ENCODE measurements at regions not wholly inside any gene's neighbourhood (a gene's known extent, or its start where the extent isn't known, plus 50 kb on each side); places are given as distances from the start of the nearest gene placed in this dataset.

DNA sequence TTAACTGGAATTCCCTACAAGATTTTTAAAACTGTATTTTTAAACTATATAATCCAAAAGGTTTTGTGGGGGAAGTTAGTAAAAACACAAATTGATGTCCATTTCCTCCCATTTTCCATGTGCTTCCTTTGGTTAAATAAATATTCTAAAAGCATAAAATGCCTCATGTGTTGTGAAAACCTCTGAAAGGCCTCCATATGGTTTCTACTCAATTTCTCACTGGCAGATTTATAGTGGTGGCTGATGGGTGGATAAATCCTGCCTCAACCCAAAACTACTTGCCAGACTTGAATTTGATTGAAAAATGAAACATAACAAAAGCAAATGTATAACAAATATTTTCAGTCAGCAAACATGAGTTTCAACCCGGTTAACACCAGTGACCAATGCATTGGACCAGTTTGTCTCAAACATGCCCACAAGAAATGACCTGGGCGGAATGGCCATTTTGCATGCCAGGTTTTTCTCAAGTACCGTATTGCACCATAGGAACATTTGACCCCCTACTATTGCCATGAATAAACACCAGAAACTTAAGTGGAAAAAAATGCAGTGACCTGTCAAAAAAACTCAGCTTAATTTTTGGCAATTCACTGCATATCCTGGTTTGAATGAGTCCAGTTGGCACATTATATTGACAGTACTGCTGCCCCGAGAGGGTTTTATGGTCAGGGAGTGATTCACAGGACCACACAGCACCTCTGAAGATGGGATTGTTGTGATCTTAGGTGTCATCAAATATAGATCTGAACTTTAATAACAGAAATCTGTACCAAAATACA lies 454.6 kb upstream of the ANKRD30A start:
- Histone ChIP-seq H3K36me3 (ENCODE audit: control insufficient read depth in 4 of 4, insufficient read depth in 4 of 4, low read length in 3 of 4) (no peaks in the 10 kb centered on the region), H3K27ac (ENCODE audit: insufficient read depth in 1 of 2, low read depth in 1 of 2, low read length in 2 of 2, poor library complexity in 1 of 2, severe bottlenecking in 2 of 2) (no peak overlapping the region), H3K9me3 (ENCODE audit: control extremely low read depth in 1 of 5, control insufficient read depth in 4 of 5, insufficient read depth in 2 of 5, low read depth in 1 of 5, low read length in 4 of 5) (no peaks in the 10 kb centered on the region), H3K4me3 (ENCODE audit: control insufficient read depth in 1 of 7, extremely low read depth in 1 of 7, insufficient read depth in 4 of 7, low read depth in 2 of 7, low read length in 6 of 7) (no peak overlapping the region), H3K27me3 (replicated peaks in 2 of 5; ENCODE audit: control insufficient read depth in 4 of 5, insufficient read depth in 5 of 5, low read length in 4 of 5) (no peaks in the 10 kb centered on the region), H3K4me1 (ENCODE audit: control extremely low read depth in 1 of 4, control insufficient read depth in 4 of 4, insufficient read depth in 4 of 4, low read length in 3 of 4) (peaks cover 0 to 12% (median 2%) of the 10 kb centered on the region in 4 experiments)
- ChIA-PET POLR2A (no interaction called here), CTCF (no interaction called here)
- peak in 1 of 3 donors; percentile 0 for DNase-seq
- 92% methylated on average over 1 of the region's 4 CpGs for WGBS (ENCODE audit: insufficient coverage)

DNA sequence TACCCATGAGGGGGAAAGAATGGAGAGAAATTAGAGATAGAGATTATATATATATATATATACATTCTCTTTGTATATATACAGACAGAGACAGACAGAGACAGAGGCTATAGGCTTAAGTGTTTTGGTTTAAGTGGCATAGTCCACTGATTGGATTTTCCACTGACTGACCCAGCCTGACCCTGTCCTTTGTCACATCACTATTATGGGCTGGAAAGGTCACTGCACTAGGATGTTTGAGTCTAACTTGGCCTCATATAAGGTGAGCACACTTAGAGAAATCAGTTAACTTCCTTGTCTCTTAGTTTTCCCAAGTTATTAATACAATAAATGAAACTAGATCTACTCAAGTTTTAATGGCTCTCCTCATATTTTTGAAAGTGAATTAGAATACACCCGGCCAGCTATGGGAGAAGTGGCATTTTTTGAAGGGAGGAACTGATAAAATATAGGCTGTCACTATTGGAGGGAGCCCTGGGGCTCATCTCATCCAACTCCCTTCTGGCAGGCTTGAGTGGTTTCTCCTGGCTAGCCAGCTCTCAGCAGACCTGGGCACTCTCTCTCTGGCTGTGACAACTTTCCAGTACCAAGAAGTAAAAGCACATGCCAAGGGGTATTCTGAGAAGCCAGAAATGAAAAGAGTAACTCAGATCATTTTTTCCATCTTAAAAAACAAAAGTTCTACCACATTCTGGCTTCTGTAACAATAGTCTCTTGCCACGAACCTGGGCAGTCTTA lies 455.6 kb upstream of the ANKRD30A start:
- WGBS (ENCODE audit: insufficient coverage): 57% methylated on average over 1 of the region's 2 CpGs
- Histone ChIP-seq H3K4me3 (ENCODE audit: control insufficient read depth in 1 of 7, extremely low read depth in 1 of 7, insufficient read depth in 4 of 7, low read depth in 2 of 7, low read length in 6 of 7) (no peak overlapping the region), H3K4me1 (ENCODE audit: control extremely low read depth in 1 of 4, control insufficient read depth in 4 of 4, insufficient read depth in 4 of 4, low read length in 3 of 4) (peaks cover 0 to 12% (median 2%) of the 10 kb centered on the region in 4 experiments), H3K27me3 (replicated peaks in 2 of 5; ENCODE audit: control insufficient read depth in 4 of 5, insufficient read depth in 5 of 5, low read length in 4 of 5) (no peaks in the 10 kb centered on the region), H3K36me3 (ENCODE audit: control insufficient read depth in 4 of 4, insufficient read depth in 4 of 4, low read length in 3 of 4) (no peaks in the 10 kb centered on the region), H3K9me3 (ENCODE audit: control extremely low read depth in 1 of 5, control insufficient read depth in 4 of 5, insufficient read depth in 2 of 5, low read depth in 1 of 5, low read length in 4 of 5) (no peaks in the 10 kb centered on the region), H3K27ac (ENCODE audit: insufficient read depth in 1 of 2, low read depth in 1 of 2, low read length in 2 of 2, poor library complexity in 1 of 2, severe bottlenecking in 2 of 2) (no peak overlapping the region)
- ChIA-PET CTCF (no interaction called here), POLR2A (no interaction called here)
- no peak for DNase-seq

DNA sequence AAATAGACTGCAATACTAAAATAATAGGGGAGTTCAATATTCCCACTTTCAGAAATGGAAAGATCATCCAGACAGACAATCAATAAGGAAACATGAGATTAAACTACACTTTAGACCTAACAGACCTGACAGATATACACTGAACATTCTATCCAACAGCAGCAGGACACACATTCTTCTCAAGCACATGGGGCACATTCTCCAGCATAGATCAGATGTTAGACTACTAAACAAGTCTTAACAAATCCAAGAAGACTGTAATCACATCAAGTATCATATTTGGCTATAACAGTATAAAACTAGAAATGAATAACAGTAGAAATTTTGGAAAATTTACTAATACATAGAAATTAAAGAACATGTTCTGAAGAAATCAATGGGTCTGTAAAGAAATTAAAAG lies 458.9 kb upstream of the ANKRD30A start:
- H3K4me1 ChIP-seq (ENCODE audit: control extremely low read depth in 1 of 4, control insufficient read depth in 4 of 4, insufficient read depth in 4 of 4, low read length in 3 of 4): peaks cover 0 to 12% (median 2%) of the 10 kb centered on the region in 4 experiments
- CTCF ChIA-PET: no interaction called here
- no peak for DNase-seq
- H3K4me3 ChIP-seq (ENCODE audit: control insufficient read depth in 1 of 7, extremely low read depth in 1 of 7, insufficient read depth in 4 of 7, low read depth in 2 of 7, low read length in 6 of 7): no peak overlapping the region
- no peaks in the 10 kb centered on the region for H3K36me3 ChIP-seq (ENCODE audit: control insufficient read depth in 4 of 4, insufficient read depth in 4 of 4, low read length in 3 of 4)
- POLR2A ChIA-PET: no interaction called here
- no peaks in the 10 kb centered on the region for H3K9me3 ChIP-seq (ENCODE audit: control extremely low read depth in 1 of 5, control insufficient read depth in 4 of 5, insufficient read depth in 2 of 5, low read depth in 1 of 5, low read length in 4 of 5)
- H3K27ac ChIP-seq (ENCODE audit: insufficient read depth in 1 of 2, low read depth in 1 of 2, low read length in 2 of 2, poor library complexity in 1 of 2, severe bottlenecking in 2 of 2): no peak overlapping the region
- H3K27me3 ChIP-seq (replicated peaks in 2 of 5; ENCODE audit: control insufficient read depth in 4 of 5, insufficient read depth in 5 of 5, low read length in 4 of 5): no peaks in the 10 kb centered on the region

DNA sequence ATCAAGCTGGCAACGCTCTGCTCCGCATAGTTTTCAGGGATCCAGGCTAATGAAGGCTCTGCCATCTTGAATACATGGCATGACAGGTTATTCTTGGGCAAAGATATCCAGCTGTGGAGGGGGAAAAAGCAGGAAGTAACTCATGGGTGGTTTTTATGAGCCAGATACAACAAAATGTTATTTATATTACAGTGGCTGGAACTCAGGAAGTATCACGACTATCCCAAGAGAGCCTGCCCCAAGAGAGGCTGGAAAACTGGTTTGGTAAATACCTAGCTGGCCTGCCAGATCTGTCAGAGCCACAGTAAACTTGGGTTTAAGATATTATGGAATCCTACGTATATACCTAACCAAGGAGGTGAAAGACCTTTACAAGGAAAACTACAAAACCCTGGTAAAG lies 462.8 kb upstream of the ANKRD30A start:
- 100% methylated on average over 2 of the region's 4 CpGs for WGBS (ENCODE audit: insufficient coverage)
- POLR2A ChIA-PET: no interaction called here

DNA sequence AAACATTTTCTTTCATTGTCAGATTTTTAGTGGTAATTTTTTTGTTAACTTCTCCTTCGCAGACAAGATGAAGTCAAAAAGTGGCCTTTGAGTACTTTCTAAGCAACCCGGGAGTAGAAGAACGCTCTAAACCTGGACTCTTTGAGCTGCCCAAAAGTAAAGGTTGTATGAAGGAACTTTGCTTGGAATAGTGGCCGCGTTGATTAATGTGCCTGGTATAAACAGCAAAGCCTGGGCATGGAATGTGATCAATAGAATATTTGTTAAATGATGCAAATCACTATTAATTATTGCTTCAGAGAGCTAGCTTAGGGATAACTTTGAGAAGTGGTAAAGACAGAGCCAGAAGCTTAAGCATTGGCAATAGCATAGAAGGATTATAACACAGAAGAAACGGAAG lies 475.1 kb upstream of the ANKRD30A start:
- ChIA-PET CTCF (no interaction called here), POLR2A (no interaction called here)
- Histone ChIP-seq H3K4me1 (ENCODE audit: control extremely low read depth in 1 of 4, control insufficient read depth in 4 of 4, insufficient read depth in 4 of 4, low read length in 3 of 4) (no peaks in the 10 kb centered on the region), H3K9me3 (ENCODE audit: control extremely low read depth in 1 of 5, control insufficient read depth in 4 of 5, insufficient read depth in 2 of 5, low read depth in 1 of 5, low read length in 4 of 5) (peaks cover 0 to 4% (median 2%) of the 10 kb centered on the region in 5 experiments), H3K27me3 (replicated peaks in 2 of 5; ENCODE audit: control insufficient read depth in 4 of 5, insufficient read depth in 5 of 5, low read length in 4 of 5) (no peaks in the 10 kb centered on the region), H3K4me3 (ENCODE audit: control insufficient read depth in 1 of 7, extremely low read depth in 1 of 7, insufficient read depth in 4 of 7, low read depth in 2 of 7, low read length in 6 of 7) (no peak overlapping the region), H3K36me3 (ENCODE audit: control insufficient read depth in 4 of 4, insufficient read depth in 4 of 4, low read length in 3 of 4) (no peaks in the 10 kb centered on the region), H3K27ac (ENCODE audit: insufficient read depth in 1 of 2, low read depth in 1 of 2, low read length in 2 of 2, poor library complexity in 1 of 2, severe bottlenecking in 2 of 2) (no peak overlapping the region)
- WGBS (ENCODE audit: insufficient coverage): 100% methylated on average over 4 of the region's 6 CpGs
- no peak for DNase-seq

More for the DNA sequence above, 462.8 kb upstream of the ANKRD30A start:
- Histone ChIP-seq H3K9me3 (ENCODE audit: control extremely low read depth in 1 of 5, control insufficient read depth in 4 of 5, insufficient read depth in 2 of 5, low read depth in 1 of 5, low read length in 4 of 5) (no peaks in the 10 kb centered on the region), H3K27me3 (replicated peaks in 2 of 5; ENCODE audit: control insufficient read depth in 4 of 5, insufficient read depth in 5 of 5, low read length in 4 of 5) (no peaks in the 10 kb centered on the region), H3K4me3 (ENCODE audit: control insufficient read depth in 1 of 7, extremely low read depth in 1 of 7, insufficient read depth in 4 of 7, low read depth in 2 of 7, low read length in 6 of 7) (no peak overlapping the region), H3K27ac (ENCODE audit: insufficient read depth in 1 of 2, low read depth in 1 of 2, low read length in 2 of 2, poor library complexity in 1 of 2, severe bottlenecking in 2 of 2) (no peak overlapping the region), H3K36me3 (ENCODE audit: control insufficient read depth in 4 of 4, insufficient read depth in 4 of 4, low read length in 3 of 4) (no peaks in the 10 kb centered on the region), H3K4me1 (ENCODE audit: control extremely low read depth in 1 of 4, control insufficient read depth in 4 of 4, insufficient read depth in 4 of 4, low read length in 3 of 4) (no peaks in the 10 kb centered on the region)
- CTCF ChIA-PET: no interaction called here
- DNase-seq: no peak

DNA sequence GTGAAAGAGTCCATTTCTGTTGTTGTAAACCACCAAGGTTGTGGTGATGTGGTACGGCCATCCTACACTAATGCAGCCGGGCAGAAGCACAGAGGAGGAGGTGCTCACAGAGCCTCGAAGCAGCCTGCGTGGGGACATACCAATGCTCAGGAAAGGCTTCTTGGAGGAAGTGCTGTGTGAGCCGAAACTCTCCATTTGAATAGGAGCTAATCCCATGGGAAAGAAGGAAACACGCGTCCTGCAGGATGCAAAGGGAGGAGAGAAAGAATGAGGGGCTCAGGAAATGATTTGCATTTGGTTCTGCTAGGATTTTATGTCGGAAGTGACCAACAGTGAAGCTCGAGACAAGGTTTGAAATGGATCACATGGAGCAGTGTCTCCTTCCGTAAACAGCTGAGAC lies 477.9 kb upstream of the ANKRD30A start:
- Histone ChIP-seq H3K4me1 (ENCODE audit: control extremely low read depth in 1 of 4, control insufficient read depth in 4 of 4, insufficient read depth in 4 of 4, low read length in 3 of 4) (no peaks in the 10 kb centered on the region), H3K27ac (ENCODE audit: insufficient read depth in 1 of 2, low read depth in 1 of 2, low read length in 2 of 2, poor library complexity in 1 of 2, severe bottlenecking in 2 of 2) (no peak overlapping the region), H3K27me3 (replicated peaks in 2 of 5; ENCODE audit: control insufficient read depth in 4 of 5, insufficient read depth in 5 of 5, low read length in 4 of 5) (no peaks in the 10 kb centered on the region), H3K36me3 (ENCODE audit: control insufficient read depth in 4 of 4, insufficient read depth in 4 of 4, low read length in 3 of 4) (no peaks in the 10 kb centered on the region), H3K4me3 (ENCODE audit: control insufficient read depth in 1 of 7, extremely low read depth in 1 of 7, insufficient read depth in 4 of 7, low read depth in 2 of 7, low read length in 6 of 7) (no peak overlapping the region), H3K9me3 (ENCODE audit: control extremely low read depth in 1 of 5, control insufficient read depth in 4 of 5, insufficient read depth in 2 of 5, low read depth in 1 of 5, low read length in 4 of 5) (peaks cover 0 to 4% (median 2%) of the 10 kb centered on the region in 5 experiments)
- CTCF ChIA-PET: no interaction called here
- DNase-seq: no peak
- 93% methylated on average over 9 of the region's 10 CpGs for WGBS (ENCODE audit: insufficient coverage)
- POLR2A ChIA-PET: no interaction called here

DNA sequence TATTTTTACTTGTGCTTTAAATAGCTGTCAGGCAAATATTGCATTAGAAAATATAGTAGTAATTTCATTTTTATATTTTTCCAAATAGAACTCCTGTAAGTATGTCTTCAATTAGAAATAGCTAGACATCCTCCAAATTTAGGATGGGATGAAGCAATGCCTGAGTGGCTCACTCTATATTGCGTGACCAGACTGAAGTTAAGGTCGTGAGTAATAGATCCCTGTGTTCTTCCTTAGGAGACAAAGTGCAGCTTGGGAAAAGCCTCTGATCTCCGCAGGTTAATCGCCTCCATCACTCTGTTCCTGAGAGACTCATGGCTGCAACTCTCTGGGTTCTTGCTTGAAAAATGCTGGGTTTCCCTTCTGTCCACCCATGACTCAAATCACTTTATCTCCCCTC lies 484.8 kb upstream of the ANKRD30A start:
- H3K36me3 ChIP-seq (ENCODE audit: control insufficient read depth in 4 of 4, insufficient read depth in 4 of 4, low read length in 3 of 4): no peaks in the 10 kb centered on the region
- H3K4me3 ChIP-seq (ENCODE audit: control insufficient read depth in 1 of 7, extremely low read depth in 1 of 7, insufficient read depth in 4 of 7, low read depth in 2 of 7, low read length in 6 of 7): no peak overlapping the region
- H3K9me3 ChIP-seq (ENCODE audit: control extremely low read depth in 1 of 5, control insufficient read depth in 4 of 5, insufficient read depth in 2 of 5, low read depth in 1 of 5, low read length in 4 of 5): peaks cover 0 to 2% (median 0%) of the 10 kb centered on the region in 5 experiments
- 97% methylated on average over 4 of the region's 4 CpGs for WGBS (ENCODE audit: insufficient coverage)
- H3K27ac ChIP-seq (ENCODE audit: insufficient read depth in 1 of 2, low read depth in 1 of 2, low read length in 2 of 2, poor library complexity in 1 of 2, severe bottlenecking in 2 of 2): no peak overlapping the region
- DNase-seq: no peak
- ChIA-PET CTCF (no interaction called here), POLR2A (no interaction called here)
- H3K4me1 ChIP-seq (ENCODE audit: control extremely low read depth in 1 of 4, control insufficient read depth in 4 of 4, insufficient read depth in 4 of 4, low read length in 3 of 4): no peaks in the 10 kb centered on the region
- no peaks in the 10 kb centered on the region for H3K27me3 ChIP-seq (replicated peaks in 2 of 5; ENCODE audit: control insufficient read depth in 4 of 5, insufficient read depth in 5 of 5, low read length in 4 of 5)
